ENCODE measurements at regions not wholly inside any gene's neighbourhood (a gene's known extent, or its start where the extent isn't known, plus 50 kb on each side); places are given as distances from the start of the nearest gene placed in this dataset.

GRCh38 chr16:48907906-48908634, 298.1 kb upstream of the N4BP1 start:
- Histone ChIP-seq H3K27ac (ENCODE audit: low read depth, low read length) (no peak overlapping the region), H3K4me3 (ENCODE audit: low read depth, low read length) (no peak overlapping the region), H3K9me3 (ENCODE audit: control insufficient read depth, insufficient read depth, low read length) (peaks cover 10% of the 10 kb centered on the region), H3K27me3 (ENCODE audit: control insufficient read depth, insufficient read depth, low read length) (no peaks in the 10 kb centered on the region)
- TF ChIP-seq, protein P1, sequence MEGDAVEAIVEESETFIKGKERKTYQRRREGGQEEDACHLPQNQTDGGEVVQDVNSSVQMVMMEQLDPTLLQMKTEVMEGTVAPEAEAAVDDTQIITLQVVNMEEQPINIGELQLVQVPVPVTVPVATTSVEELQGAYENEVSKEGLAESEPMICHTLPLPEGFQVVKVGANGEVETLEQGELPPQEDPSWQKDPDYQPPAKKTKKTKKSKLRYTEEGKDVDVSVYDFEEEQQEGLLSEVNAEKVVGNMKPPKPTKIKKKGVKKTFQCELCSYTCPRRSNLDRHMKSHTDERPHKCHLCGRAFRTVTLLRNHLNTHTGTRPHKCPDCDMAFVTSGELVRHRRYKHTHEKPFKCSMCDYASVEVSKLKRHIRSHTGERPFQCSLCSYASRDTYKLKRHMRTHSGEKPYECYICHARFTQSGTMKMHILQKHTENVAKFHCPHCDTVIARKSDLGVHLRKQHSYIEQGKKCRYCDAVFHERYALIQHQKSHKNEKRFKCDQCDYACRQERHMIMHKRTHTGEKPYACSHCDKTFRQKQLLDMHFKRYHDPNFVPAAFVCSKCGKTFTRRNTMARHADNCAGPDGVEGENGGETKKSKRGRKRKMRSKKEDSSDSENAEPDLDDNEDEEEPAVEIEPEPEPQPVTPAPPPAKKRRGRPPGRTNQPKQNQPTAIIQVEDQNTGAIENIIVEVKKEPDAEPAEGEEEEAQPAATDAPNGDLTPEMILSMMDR (IDR thresholded peaks at IDR 0.05; ENCODE audit: low read depth, low read length) = no peak
- ChIA-PET CTCF (no interaction called here), POLR2A (no interaction called here)
- no peak for DNase-seq (ENCODE audit: low read depth, low spot score)

GRCh38 chr16:48905632-48906505, 295.9 kb upstream of the N4BP1 start:
- Histone ChIP-seq H3K9me3 (ENCODE audit: control insufficient read depth, insufficient read depth, low read length) (peaks cover 14% of the 10 kb centered on the region), H3K27me3 (ENCODE audit: control insufficient read depth, insufficient read depth, low read length) (no peaks in the 10 kb centered on the region), H3K4me3 (ENCODE audit: low read depth, low read length) (no peak overlapping the region), H3K27ac (ENCODE audit: low read depth, low read length) (no peak overlapping the region)
- CTCF ChIA-PET = no interaction called here
- TF ChIP-seq, protein P1 (IDR thresholded peaks at IDR 0.05; ENCODE audit: low read depth, low read length) = no peak
- POLR2A ChIA-PET = no interaction called here
- DNase-seq (ENCODE audit: low read depth, low spot score) = no peak

GRCh38 chr16:48904333-48904732, 294.4 kb upstream of the N4BP1 start:
- ChIA-PET CTCF (no interaction called here), POLR2A (no interaction called here)
- TF ChIP-seq, protein P1 (IDR thresholded peaks at IDR 0.05; ENCODE audit: low read depth, low read length) = no peak
- Histone ChIP-seq H3K9me3 (ENCODE audit: control insufficient read depth, insufficient read depth, low read length) (peaks cover 14% of the 10 kb centered on the region), H3K27ac (ENCODE audit: low read depth, low read length) (no peak overlapping the region), H3K4me3 (ENCODE audit: low read depth, low read length) (no peak overlapping the region), H3K27me3 (ENCODE audit: control insufficient read depth, insufficient read depth, low read length) (no peaks in the 10 kb centered on the region)
- no peak for DNase-seq (ENCODE audit: low read depth, low spot score)

DNA sequence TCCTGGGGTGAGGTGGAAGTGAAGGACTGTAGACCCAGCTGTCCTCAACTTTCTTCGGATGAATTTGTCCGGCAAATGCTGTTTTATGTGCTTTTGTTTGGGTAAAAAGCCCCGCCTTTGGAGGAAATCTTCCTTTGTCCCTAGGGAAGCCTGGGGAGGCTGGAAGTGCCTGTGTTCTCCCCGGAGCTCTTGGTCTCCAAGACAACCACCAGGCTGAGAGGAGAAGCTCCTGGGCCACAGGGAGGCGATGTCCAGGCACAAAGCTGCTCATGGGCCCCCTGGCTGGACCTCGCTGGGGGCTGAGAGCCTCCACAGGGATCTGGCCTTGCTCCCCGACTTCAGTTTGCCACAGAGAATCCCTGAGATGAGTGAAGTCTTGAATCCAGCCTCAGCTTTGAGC, 293.1 kb upstream of the N4BP1 start:
- ChIA-PET CTCF (no interaction called here), POLR2A (no interaction called here)
- Histone ChIP-seq H3K27me3 (ENCODE audit: control insufficient read depth, insufficient read depth, low read length) (no peaks in the 10 kb centered on the region), H3K9me3 (ENCODE audit: control insufficient read depth, insufficient read depth, low read length) (peaks cover 14% of the 10 kb centered on the region), H3K27ac (ENCODE audit: low read depth, low read length) (no peak overlapping the region), H3K4me3 (ENCODE audit: low read depth, low read length) (no peak overlapping the region)
- TF ChIP-seq, protein P1 (IDR thresholded peaks at IDR 0.05; ENCODE audit: low read depth, low read length) = no peak
- no peak for DNase-seq (ENCODE audit: low read depth, low spot score)
